Muscle of leg (tissue), 3 donors: ENCODE measurements at regions not wholly inside any gene's neighbourhood (a gene's known extent, or its start where the extent isn't known, plus 50 kb on each side); places are given as distances from the start of the nearest gene placed in this dataset.

Experiments
- DNase-seq: peaks from one replicate; pipeline ENCODE4 v3.0.0; 2013
- H3K27ac ChIP-seq: one replicate; pipeline ENCODE4 v1.5.1; 2013; ENCODE audit warnings: mild to moderate bottlenecking, low read length, control low read depth
- H3K27me3 ChIP-seq: one replicate; pipeline ENCODE4 v1.6.1; 2013; ENCODE audit warnings: low read length; ENCODE audit not compliant: control insufficient read depth, insufficient read depth
- H3K36me3 ChIP-seq: one replicate; pipeline ENCODE4 v1.6.1; 2013; ENCODE audit warnings: low read length; ENCODE audit not compliant: control insufficient read depth, insufficient read depth
- H3K4me1 ChIP-seq: one replicate; pipeline ENCODE4 v1.6.1; 2013; ENCODE audit warnings: low read length; ENCODE audit not compliant: control insufficient read depth, insufficient read depth
- H3K4me3 ChIP-seq: one replicate; pipeline ENCODE4 v1.5.1; 2013; ENCODE audit warnings: low read length, control low read depth
- H3K9me3 ChIP-seq: replicated peaks from 2 replicates; pipeline ENCODE4 v1.6.1; 2013; ENCODE audit warnings: low read depth, low read length; ENCODE audit not compliant: control insufficient read depth
- WGBS: methylation state at CpG from one replicate; pipeline ENCODE4 v1.1.5; 2013; ENCODE audit warnings: missing lambda C conversion rate; ENCODE audit not compliant: insufficient coverage; 5-methylcytosine and 5-hydroxymethylcytosine counted together

GRCh38 chr14:105851716-105852377 lies 325.5 kb downstream of the TMEM121 start:
- Histone ChIP-seq H3K36me3 (no peaks in the 10 kb centered on the region), H3K27ac (no peak overlapping the region), H3K4me1 (no peaks in the 10 kb centered on the region), H3K4me3 (no peak overlapping the region), H3K9me3 (peaks cover 62% of the 10 kb centered on the region), H3K27me3 (no peaks in the 10 kb centered on the region)
- no peak for DNase-seq
- 84% methylated on average over 16 of the region's 26 CpGs for WGBS

GRCh38 chr14:105852378-105853088 lies 326.1 kb downstream of the TMEM121 start:
- 78% methylated on average over 13 of the region's 17 CpGs for WGBS
- Histone ChIP-seq H3K4me1 (no peaks in the 10 kb centered on the region), H3K27ac (no peak overlapping the region), H3K36me3 (no peaks in the 10 kb centered on the region), H3K27me3 (no peaks in the 10 kb centered on the region), H3K9me3 (peaks cover 65% of the 10 kb centered on the region), H3K4me3 (no peak overlapping the region)
- DNase-seq, result no peak

GRCh38 chr14:105853089-105853906 lies 326.9 kb downstream of the TMEM121 start:
- H3K27ac ChIP-seq, result no peak overlapping the region
- H3K4me1 ChIP-seq, result no peaks in the 10 kb centered on the region
- H3K36me3 ChIP-seq, result no peaks in the 10 kb centered on the region
- H3K4me3 ChIP-seq, result no peak overlapping the region
- no peaks in the 10 kb centered on the region for H3K27me3 ChIP-seq
- 93% methylated on average over 16 of the region's 16 CpGs for WGBS
- DNase-seq, result no peak
- peaks cover 72% of the 10 kb centered on the region for H3K9me3 ChIP-seq

- peaks cover 74% of the 10 kb centered on the region for H3K9me3 ChIP-seq
- no peaks in the 10 kb centered on the region for H3K27me3 ChIP-seq
- no peaks in the 10 kb centered on the region for H3K36me3 ChIP-seq
- no peak overlapping the region for H3K27ac ChIP-seq
- no peak for DNase-seq
- no peaks in the 10 kb centered on the region for H3K4me1 ChIP-seq
- WGBS, result 92% methylated on average over 20 of the region's 25 CpGs
- H3K4me3 ChIP-seq, result no peak overlapping the region
Observed at GRCh38 chr14:105853907-105854599, 327.7 kb downstream of the TMEM121 start.

GRCh38 chr14:105854600-105855245 lies 328.3 kb downstream of the TMEM121 start:
- DNase-seq, result no peak
- Histone ChIP-seq H3K27ac (no peak overlapping the region), H3K9me3 (peaks cover 78% of the 10 kb centered on the region), H3K36me3 (no peaks in the 10 kb centered on the region), H3K4me3 (no peak overlapping the region), H3K4me1 (no peaks in the 10 kb centered on the region), H3K27me3 (no peaks in the 10 kb centered on the region)
- 86% methylated on average over 25 of the region's 26 CpGs for WGBS

GRCh38 chr14:105855246-105855892 lies 329.0 kb downstream of the TMEM121 start:
- no peak for DNase-seq
- H3K4me1 ChIP-seq, result no peaks in the 10 kb centered on the region
- H3K36me3 ChIP-seq, result no peaks in the 10 kb centered on the region
- H3K9me3 ChIP-seq, result peaks cover 77% of the 10 kb centered on the region
- no peaks in the 10 kb centered on the region for H3K27me3 ChIP-seq
- no peak overlapping the region for H3K4me3 ChIP-seq
- no peak overlapping the region for H3K27ac ChIP-seq
- WGBS, result 86% methylated on average over 35 of the region's 35 CpGs

- Histone ChIP-seq H3K27me3 (no peaks in the 10 kb centered on the region), H3K9me3 (peaks cover 76% of the 10 kb centered on the region), H3K27ac (no peak overlapping the region), H3K4me3 (no peak overlapping the region), H3K4me1 (no peaks in the 10 kb centered on the region), H3K36me3 (no peaks in the 10 kb centered on the region)
- 81% methylated on average over 28 of the region's 28 CpGs for WGBS
- DNase-seq, result no peak
Observed at GRCh38 chr14:105855893-105856675, 329.7 kb downstream of the TMEM121 start.

GRCh38 chr14:105856676-105857219 lies 330.4 kb downstream of the TMEM121 start:
- H3K4me3 ChIP-seq, result no peak overlapping the region
- H3K36me3 ChIP-seq, result no peaks in the 10 kb centered on the region
- H3K9me3 ChIP-seq, result peaks cover 73% of the 10 kb centered on the region
- no peak overlapping the region for H3K27ac ChIP-seq
- H3K27me3 ChIP-seq, result no peaks in the 10 kb centered on the region
- WGBS, result no CpG with 5 or more reads among the region's 2 CpGs
- DNase-seq, result no peak
- no peaks in the 10 kb centered on the region for H3K4me1 ChIP-seq
